HG02943 (cell line): ENCODE measurements at regions not wholly inside any gene's neighbourhood (a gene's known extent, or its start where the extent isn't known, plus 50 kb on each side); places are given as distances from the start of the nearest gene placed in this dataset.

Source experiments
- ATAC-seq: cut with Tn5 transposase; IDR thresholded peaks from one replicate; pipeline ENCODE4 v1.9.1; 2021; ENCODE audit warnings: mild to moderate bottlenecking, low read depth, moderate library complexity; ENCODE audit not compliant: unreplicated experiment

DNA sequence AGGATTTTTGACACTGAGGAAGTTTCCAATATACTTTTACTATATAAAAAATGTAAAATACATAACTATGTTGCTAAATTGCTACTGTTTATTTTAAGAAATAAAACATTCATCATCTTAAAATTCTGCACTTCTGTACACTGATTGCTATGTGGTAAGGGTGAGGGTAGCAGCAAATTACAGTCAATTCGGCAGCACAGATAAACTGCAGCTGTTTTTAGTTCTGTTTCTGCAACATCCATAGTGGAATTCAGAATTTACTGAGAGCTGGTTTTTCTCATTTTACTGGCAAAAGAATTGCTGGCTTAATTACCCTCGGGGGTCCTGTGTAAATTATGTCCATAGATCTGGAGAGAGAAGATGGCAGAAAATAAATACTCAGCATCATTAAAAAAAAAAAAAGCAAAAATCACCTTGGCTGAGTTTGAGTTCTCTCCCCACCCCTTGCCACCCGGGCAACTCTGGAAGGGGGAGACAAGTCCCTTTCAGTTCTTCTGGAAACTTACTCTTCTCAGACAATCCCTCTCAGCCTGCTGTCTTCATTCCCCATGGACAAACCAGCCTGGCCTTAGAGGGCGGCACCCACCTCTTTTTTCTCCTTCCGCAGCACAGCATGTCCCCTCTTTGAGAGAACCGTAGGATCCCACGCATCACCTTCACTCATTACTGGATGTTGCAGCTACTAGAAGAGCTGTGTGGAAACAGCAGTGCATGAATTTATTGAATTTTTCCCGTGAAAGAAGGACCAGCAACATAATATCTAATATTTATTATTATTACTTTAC is 501.1 kb upstream of the CELF2 start:
- ATAC-seq: no peak

- no peak for ATAC-seq
Observed at GRCh38 chr10:10517866-10518265, 499.8 kb upstream of the CELF2 start.

- ATAC-seq: no peak
Observed at GRCh38 chr10:10519674-10520073, 498.0 kb upstream of the CELF2 start.

DNA sequence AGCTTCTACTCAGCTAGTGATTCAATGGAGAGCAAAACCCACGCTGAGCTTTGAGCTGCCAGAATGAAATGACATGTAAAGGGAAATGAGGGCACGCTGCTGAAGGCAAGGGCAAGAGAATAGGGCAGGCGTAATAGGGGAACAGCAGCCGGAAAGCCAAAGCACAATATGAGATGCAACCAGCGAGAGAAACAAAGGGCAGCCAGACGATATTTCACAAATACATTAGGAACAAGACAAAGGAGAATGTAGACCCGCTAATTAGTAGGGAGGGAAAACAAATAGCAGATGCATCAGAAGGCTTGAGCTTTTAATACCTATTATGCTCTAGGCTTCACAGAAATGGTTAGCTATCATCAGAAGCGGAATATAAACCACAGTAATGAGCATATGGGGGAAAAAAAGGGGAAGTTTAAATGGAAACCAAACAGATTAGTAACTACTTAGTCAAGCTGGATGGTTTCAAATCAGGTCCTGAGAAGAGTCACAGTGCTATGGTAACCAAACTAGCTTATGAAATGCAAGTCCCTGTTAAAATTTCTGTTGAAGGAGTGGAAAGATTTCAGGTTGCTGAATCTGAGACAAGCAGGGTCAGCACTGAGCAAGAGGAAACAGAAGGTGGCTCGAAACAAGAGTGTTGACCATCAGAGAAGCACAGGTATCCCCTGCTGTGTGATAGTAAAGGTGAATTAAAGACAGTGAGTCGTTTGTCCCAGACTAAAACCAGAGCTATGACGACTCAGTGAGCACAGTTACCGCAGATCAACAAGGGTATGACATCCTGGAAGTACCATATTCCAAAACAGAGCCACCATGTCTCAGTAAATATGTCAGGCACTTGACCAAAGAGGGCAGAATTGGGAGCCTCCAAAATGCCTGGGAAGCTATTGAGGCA is 496.9 kb upstream of the CELF2 start:
- ATAC-seq: no peak

GRCh38 chr10:10526846-10527245 is 490.8 kb upstream of the CELF2 start:
- no peak for ATAC-seq

GRCh38 chr10:10527861-10528562 is 489.7 kb upstream of the CELF2 start:
- no peak for ATAC-seq

DNA sequence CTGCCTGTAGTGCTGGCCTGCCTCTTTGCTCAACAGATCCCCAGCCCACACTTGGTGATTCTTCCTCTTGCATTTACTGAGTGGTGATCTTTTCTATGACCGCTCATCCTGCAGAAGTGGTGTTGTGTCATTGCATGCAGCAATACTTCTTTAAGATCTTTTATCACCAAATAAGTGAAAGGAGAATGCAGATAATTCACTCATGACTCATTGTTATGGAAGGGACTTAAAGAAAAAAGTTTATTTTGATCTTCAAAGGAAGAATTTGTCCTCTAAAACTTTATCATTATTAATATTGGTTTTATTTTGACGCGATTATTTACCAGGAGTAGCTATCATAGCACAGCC is 489.1 kb upstream of the CELF2 start:
- ATAC-seq: no peak

GRCh38 chr10:10530313-10530712 is 487.4 kb upstream of the CELF2 start:
- ATAC-seq: no peak

DNA sequence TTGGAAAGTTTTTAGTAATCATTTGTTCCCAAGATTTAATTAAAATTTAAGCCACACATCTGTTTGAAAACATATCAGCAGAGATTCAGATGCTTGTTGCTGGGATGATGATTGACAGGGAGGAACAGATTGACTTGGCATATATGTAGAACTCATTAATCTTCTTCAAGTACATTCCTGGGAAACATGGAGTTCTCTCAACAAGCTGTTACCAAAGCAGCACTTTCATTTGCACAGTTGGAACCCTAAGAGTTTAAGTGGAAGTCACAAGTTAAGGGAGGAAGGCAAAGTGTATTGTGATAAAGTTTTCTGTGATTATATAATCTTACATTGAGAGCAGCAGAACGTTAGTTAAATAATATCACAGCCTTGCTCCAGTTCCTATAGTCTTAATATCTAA is 485.4 kb upstream of the CELF2 start:
- ATAC-seq: no peak

- no peak for ATAC-seq
Observed at GRCh38 chr10:10532826-10533225, 484.8 kb upstream of the CELF2 start.

DNA sequence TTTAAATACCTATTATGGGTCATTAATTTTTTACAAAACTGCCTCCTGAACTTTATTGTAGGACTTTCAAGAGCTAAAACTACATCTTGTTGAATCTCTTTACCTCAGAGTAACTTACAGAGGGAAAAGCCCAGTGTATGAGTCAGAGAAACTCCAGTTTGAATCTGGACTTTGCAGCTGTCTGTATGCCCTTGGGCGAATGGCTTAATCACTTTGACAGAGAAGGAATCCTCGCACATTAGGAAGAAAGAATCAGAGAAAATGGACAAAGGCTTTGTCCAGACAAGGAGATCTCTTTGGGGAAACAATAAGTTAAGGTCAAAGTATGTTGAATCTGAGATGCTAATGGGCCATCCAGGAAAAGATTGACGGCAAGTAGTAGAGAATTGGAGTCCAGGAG is 484.2 kb upstream of the CELF2 start:
- no peak for ATAC-seq

- no peak for ATAC-seq
Observed at GRCh38 chr10:10538326-10538725, 479.3 kb upstream of the CELF2 start.

DNA sequence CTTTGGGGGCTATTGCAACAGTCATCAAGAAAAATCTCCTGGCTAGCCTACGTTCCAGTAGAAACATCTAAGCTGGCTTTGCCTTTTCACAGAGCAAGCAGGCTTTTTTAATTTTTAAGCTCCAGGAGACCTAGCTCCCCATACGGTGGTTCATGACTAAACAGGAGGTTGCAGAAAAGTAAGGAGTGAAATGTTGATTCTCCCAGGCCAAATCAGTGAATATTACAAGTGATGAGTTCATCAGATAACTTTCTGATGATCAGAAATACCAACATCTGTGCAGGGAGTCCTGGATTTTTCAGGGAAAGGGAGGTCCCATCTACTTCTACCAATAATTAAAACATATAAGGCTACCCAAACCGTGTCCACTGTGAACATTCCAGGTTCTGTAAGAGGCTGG is 477.3 kb upstream of the CELF2 start:
- no peak for ATAC-seq

DNA sequence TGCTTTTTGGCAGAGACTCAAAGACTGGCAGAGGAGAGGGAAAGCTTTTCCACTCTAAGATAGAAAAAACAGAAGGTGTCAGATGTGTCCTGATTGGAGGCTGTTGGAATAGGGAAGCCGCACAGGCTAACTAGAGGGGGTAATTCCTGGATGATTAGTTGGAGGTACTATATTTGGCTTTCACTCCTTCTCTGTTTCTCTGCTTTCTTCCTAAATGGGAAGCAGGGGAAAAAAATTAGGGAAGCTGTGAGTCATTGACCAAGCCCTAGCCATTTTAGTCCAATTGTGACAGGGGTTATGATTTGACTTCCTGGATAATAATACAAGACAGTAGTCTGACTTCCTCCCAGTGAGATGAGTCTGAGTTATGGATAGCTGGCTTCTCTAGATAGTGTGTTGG is 475.2 kb upstream of the CELF2 start:
- ATAC-seq: no peak

DNA sequence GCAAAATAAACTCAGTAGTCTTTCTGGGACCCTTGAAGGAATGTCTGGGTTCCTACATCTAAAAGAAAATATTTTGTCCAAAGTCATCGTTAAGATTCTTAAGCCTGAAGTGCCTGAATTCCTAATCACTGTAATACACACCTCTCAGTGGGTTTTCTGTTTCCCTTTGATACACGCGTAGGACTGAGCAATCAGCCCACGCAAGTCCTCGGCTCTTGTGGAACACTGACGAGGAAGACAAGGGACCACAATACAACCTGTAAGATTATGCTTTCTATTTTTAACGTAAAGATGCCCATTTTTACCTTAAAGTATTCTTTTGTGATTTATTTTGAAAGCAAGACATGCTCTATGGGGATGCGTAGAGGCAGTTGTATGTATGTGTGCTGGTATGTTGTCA is 472.8 kb upstream of the CELF2 start:
- ATAC-seq: no peak

DNA sequence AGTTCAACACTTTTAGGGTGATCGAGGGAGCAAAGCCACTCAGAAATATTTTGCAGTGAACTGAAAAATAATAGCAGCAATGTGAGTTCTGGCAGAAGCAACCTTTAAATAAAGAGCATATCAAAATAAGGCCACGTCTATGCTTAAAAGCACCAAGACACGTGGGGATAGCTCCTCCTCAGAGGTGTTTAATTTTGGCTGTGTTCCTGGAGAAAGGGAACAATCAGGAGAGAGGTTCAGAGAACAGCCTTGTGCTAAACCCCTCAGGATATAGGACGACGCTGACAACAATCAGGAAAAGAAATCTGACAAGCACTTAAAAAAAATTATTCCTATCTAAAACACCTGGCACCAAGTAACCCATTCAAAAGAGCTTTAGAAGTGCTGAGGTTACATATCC is 471.9 kb upstream of the CELF2 start:
- ATAC-seq: no peak

- no peak for ATAC-seq
Observed at GRCh38 chr10:10551596-10552301, 465.9 kb upstream of the CELF2 start.

DNA sequence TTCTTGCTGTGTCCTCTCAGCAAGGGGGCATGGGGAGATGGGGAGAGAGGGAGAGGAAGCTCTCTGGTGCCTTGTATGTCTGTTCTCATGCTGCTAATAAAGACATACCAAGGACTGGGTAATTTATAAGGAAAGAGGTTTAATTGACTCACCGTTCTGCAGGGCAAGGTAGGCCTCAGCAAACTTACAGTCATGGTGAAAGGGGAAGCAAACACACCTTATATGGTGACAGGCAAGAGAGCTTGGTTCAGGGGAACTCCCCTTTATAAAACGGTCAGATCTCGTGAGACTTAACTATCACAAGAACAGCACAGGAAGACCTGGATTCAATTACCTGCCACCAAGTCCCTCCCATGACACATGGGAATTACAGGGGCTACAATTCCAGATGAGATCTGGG is 464.7 kb upstream of the CELF2 start:
- ATAC-seq: no peak

DNA sequence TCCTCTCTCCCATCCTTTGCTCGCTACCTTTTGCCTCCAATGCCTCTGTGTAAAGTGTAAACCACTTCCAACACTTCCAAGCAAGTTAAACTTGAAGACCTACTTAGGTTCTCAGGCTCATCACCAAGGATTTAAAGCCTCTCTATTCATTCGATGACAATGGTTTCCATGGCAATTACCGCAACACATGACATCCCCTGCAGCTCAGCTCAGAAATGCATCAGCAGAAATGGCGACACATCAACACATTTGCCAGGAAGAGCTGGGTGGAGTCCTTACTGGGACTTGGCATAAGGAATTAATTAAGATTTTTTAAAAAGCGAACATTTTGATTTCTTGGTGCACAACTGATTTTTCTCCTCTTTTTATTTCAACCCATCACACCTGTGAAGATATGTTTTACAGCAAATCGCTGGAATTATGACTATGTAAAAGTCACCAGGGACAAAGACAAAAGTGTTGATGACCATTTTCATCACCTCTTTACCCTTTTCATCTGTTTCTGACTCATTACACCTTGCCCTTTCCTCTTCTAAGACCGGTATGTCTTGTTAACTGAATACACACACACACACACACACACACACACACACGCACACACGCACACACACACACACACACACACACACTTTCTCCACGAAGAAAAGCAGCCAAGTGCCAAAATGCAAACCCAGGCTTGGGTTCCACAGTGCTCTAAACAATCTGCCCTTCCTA is 453.4 kb upstream of the CELF2 start:
- no peak for ATAC-seq

- ATAC-seq: no peak
Observed at GRCh38 chr10:10576937-10577336, 440.7 kb upstream of the CELF2 start.
